Caco-2 (cell line): ENCODE measurements at regions not wholly inside any gene's neighbourhood (a gene's known extent, or its start where the extent isn't known, plus 50 kb on each side); places are given as distances from the start of the nearest gene placed in this dataset.

Source experiments
- BruUV-seq: library from RNA; stranded (reverse); fragments of 400-500 nt; replicated peaks from 2 replicates; lab custom pipeline; 2021; lab: Mats Ljungman, UMichigan
- CTCF ChIA-PET: fragments of 300-600 bp; sonication (Branson Sonifier 250); formaldehyde crosslinking; loops from one replicate; lab custom pipeline; 2022; ENCODE audit warnings: antibody characterized with exemption; lab: Charles Lee
- POLR2A ChIA-PET: fragments of 300-600 bp; sonication (Branson Sonifier 250); formaldehyde crosslinking; loops from one replicate; lab custom pipeline; 2022; ENCODE audit warnings: antibody characterized with exemption; lab: Charles Lee
- DNase-seq, 2 experiments: peaks; one replicate each; pipeline versions ENCODE4 v3.0.0 to v3.0.0-alpha.2; 2020 to 2022
- H3K27me3 ChIP-seq: replicated peaks from 2 replicates; pipeline ENCODE4 v1.6.0; 2011; ENCODE audit warnings: low read length; ENCODE audit not compliant: control insufficient read depth, insufficient read depth
- H3K36me3 ChIP-seq: 2 replicates; pipeline ENCODE4 v1.5.1; 2011; ENCODE audit warnings: low read length; ENCODE audit not compliant: control insufficient read depth, insufficient read depth
- H3K4me1 ChIP-seq: fragments of 250-450 bp; sonication (Bioruptor Pico); 2 replicates; pipeline ENCODE4 v1.5.1; 2020; ENCODE audit warnings: mild to moderate bottlenecking
- H3K4me3 ChIP-seq: 2 replicates; pipeline ENCODE4 v1.5.1; 2011; ENCODE audit warnings: low read depth, mild to moderate bottlenecking, control low read depth, low read length
- H3K9me3 ChIP-seq: fragments of 250-450 bp; sonication (Bioruptor Pico); 2 replicates; pipeline ENCODE4 v1.5.1; 2020; ENCODE audit warnings: mild to moderate bottlenecking, moderate library complexity
- H3K27ac Mint-ChIP-seq: one replicate; pipeline ENCODE4 v1.8.0; 2022; ENCODE audit warnings: mixed read lengths; ENCODE audit not compliant: unreplicated experiment
- H3K27me3 Mint-ChIP-seq: one replicate; pipeline ENCODE4 v1.8.0; 2022; ENCODE audit warnings: mixed read lengths; ENCODE audit not compliant: insufficient read depth, unreplicated experiment
- H3K36me3 Mint-ChIP-seq: one replicate; pipeline ENCODE4 v1.8.0; 2022; ENCODE audit warnings: mild to moderate bottlenecking, mixed read lengths; ENCODE audit not compliant: insufficient read depth, unreplicated experiment
- H3K4me1 Mint-ChIP-seq: one replicate; pipeline ENCODE4 v1.8.0; 2022; ENCODE audit warnings: low read depth, mixed read lengths; ENCODE audit not compliant: unreplicated experiment
- H3K4me3 Mint-ChIP-seq: one replicate; pipeline ENCODE4 v1.8.0; 2022; ENCODE audit warnings: mild to moderate bottlenecking, moderate library complexity, mixed read lengths; ENCODE audit not compliant: unreplicated experiment
- H3K9me3 Mint-ChIP-seq: one replicate; pipeline ENCODE4 v1.8.0; 2022; ENCODE audit warnings: mixed read lengths; ENCODE audit not compliant: unreplicated experiment
- intact Hi-C: fragments of 100-400 bp; cut with micrococcal nuclease; formaldehyde crosslinking; loops from one replicate; pipeline ENCODE4 v1.10.0; 2022; ENCODE audit not compliant: unreplicated experiment
- TF ChIP-seq, protein P1 (sequence below), 2 experiments: fragments of 200-600 bp in 1 of 2; IDR thresholded peaks; 1 replicate in 1 of 2; 2 replicates in 1 of 2; pipeline versions ENCODE4 v1.5.1 to v1.8.0; 2011 to 2022; ENCODE audit warnings: antibody characterized with exemption in 1 of 2, control low read depth in 1 of 2, inconsistent platforms in 1 of 2, low read depth in 1 of 2, low read length in 1 of 2, mild to moderate bottlenecking in 1 of 2, moderate library complexity in 1 of 2; ENCODE audit not compliant: insufficient read depth in 1 of 2, severe bottlenecking in 1 of 2, unreplicated experiment in 1 of 2

DNA sequence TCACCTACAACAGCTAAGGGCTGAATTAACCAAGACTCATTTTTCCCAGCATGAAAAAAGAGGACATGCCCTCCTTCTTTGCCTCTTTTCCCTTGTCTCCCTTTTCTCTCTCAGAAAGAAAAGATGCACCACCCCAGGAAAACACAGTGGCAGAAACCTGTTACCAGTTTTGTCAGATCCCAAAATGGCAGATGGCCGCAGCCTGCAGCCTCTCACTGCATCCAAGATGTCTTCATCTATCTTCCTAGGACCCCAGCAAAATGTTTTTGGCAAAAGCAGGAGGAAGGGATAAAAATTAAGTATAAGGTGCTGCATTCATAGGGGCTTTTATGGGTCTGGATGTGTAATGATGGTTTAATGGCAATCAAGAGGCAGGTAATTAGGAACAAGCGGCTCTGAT is 266.6 kb upstream of the NPVF start:
- CTCF ChIA-PET, result no interaction called here

DNA sequence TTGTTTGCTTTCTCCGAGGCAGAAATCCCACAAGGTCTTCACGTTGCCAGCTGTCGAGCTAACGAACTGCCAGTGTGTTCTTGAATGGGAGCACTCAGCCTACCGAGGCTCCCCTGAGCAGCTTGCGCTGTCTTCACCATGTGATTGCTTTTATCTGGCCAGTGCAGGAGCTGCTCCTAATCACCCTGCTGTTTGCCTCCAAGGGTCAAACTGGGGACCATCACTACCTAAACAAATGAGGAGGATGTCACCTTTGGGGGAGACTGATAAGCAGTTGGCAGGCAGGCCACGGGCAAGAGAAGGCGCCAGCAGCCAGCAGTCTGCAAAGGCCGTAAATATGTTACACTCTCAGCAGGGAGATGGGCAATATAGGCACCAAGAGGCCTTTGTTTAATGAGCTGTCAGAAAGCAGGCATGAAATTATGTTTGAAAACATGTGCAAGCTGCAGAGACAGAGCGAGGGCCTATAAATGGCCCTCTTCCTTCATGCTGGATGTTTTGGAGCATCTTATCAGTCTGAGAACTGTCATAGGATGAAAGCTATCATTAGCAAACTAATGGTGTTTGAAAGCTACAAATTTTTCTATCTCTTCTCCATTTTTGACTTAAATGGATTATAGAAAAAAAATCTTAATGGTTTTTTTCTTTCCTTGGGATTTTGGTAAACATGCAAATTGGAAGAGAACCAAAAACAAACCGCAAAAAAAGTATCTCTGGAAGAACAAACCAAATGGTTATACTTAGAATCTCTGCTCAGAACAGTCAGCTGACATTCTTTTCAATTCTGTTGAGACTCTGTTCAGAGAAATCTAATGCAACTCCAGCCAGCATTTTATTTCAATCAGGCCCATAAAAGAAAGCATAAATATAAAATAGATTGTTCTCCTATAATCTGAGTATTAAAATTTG is 267.3 kb upstream of the NPVF start:
- no peak for DNase-seq
- Histone ChIP-seq H3K4me3 (no peak overlapping the region), H3K4me1 (no peaks in the 10 kb centered on the region), H3K9me3 (no peaks in the 10 kb centered on the region), H3K36me3 (no peaks in the 10 kb centered on the region), H3K27me3 (no peaks in the 10 kb centered on the region; the same call in 1 of the 2 replicates)
- intact Hi-C loops, result no loop called here
- Mint-ChIP-seq H3K4me1 (peaks cover under 1% of the 10 kb centered on the region), H3K27ac (no peak overlapping the region), H3K9me3 (no peaks in the 10 kb centered on the region), H3K4me3 (no peak overlapping the region), H3K27me3 (peaks cover 6% of the 10 kb centered on the region), H3K36me3 (no peaks in the 10 kb centered on the region)
- ChIA-PET POLR2A (no interaction called here), CTCF (no interaction called here)
- no TSS peak for BruUV-seq
- TF ChIP-seq, protein P1, sequence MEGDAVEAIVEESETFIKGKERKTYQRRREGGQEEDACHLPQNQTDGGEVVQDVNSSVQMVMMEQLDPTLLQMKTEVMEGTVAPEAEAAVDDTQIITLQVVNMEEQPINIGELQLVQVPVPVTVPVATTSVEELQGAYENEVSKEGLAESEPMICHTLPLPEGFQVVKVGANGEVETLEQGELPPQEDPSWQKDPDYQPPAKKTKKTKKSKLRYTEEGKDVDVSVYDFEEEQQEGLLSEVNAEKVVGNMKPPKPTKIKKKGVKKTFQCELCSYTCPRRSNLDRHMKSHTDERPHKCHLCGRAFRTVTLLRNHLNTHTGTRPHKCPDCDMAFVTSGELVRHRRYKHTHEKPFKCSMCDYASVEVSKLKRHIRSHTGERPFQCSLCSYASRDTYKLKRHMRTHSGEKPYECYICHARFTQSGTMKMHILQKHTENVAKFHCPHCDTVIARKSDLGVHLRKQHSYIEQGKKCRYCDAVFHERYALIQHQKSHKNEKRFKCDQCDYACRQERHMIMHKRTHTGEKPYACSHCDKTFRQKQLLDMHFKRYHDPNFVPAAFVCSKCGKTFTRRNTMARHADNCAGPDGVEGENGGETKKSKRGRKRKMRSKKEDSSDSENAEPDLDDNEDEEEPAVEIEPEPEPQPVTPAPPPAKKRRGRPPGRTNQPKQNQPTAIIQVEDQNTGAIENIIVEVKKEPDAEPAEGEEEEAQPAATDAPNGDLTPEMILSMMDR (IDR thresholded peaks at IDR 0.05; ENCODE audit: insufficient read depth in 1 of 2, low read depth in 1 of 2, low read length in 1 of 2, severe bottlenecking in 1 of 2, unreplicated experiment in 1 of 2), result no peak

More for the DNA sequence above, 266.6 kb upstream of the NPVF start:
- no peaks in the 10 kb centered on the region for H3K9me3 ChIP-seq
- H3K4me1 ChIP-seq, result no peaks in the 10 kb centered on the region
- Mint-ChIP-seq H3K9me3 (no peaks in the 10 kb centered on the region), H3K4me1 (peaks cover 6% of the 10 kb centered on the region), H3K27me3 (peaks cover 6% of the 10 kb centered on the region), H3K4me3 (no peak overlapping the region), H3K27ac (no peak overlapping the region), H3K36me3 (no peaks in the 10 kb centered on the region)
- no peak for DNase-seq
- no peak overlapping the region for H3K4me3 ChIP-seq
- POLR2A ChIA-PET, result no interaction called here
- TF ChIP-seq, protein P1 (IDR thresholded peaks at IDR 0.05; ENCODE audit: insufficient read depth in 1 of 2, low read depth in 1 of 2, low read length in 1 of 2, severe bottlenecking in 1 of 2, unreplicated experiment in 1 of 2), result no peak
- BruUV-seq, result no TSS peak
- H3K27me3 ChIP-seq, result no peaks in the 10 kb centered on the region; the same call in 1 of the 2 replicates
- no peaks in the 10 kb centered on the region for H3K36me3 ChIP-seq
- intact Hi-C loops, result no loop called here

DNA sequence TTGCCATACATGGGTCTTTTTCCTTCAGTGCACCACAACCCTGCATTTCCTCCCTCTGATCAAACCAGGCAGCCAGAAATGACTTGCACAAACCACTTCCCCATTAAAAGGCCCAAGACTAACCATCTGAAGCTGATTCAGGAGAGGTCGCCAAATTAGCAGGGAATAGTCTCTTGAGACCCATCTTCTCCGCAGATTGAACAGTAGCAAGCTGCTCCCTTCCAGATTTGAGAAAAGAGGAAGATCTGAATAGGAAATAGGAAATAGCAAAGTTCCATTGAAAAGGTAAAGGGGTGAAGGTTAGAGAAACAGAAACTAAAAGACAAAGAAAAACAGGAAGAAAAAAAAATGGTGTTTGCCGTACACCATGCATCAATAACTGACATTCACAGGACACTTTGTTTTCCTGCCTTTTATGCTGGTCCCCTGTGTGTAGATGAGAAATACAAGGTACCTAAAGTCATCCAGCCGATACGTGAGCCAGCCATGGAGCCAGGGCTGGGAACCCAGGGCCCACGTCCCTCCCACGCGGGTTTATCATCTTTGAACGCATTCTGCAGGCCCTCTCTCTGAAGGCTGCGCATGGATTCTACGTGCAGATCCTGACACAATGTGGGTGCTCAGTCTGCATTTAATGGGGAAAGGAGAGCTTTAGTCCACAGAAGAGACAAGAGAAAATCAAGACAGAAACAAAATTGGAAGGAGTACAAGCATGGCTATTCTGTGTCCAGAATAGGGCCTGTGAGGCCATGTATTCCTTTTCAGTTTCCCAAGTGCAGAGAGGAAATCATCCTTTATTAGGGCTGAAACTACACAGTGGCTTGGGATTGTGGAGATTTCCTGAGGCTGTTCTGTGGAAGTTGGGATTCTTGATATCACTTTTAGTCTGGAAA is 268.4 kb upstream of the NPVF start:
- ChIA-PET CTCF (no interaction called here), POLR2A (no interaction called here)
- H3K4me1 Mint-ChIP-seq, result no peaks in the 10 kb centered on the region
- DNase-seq, result no peak
- peaks cover 8% of the 10 kb centered on the region for H3K27me3 Mint-ChIP-seq
- Histone ChIP-seq H3K4me3 (no peak overlapping the region), H3K36me3 (no peaks in the 10 kb centered on the region), H3K27me3 (no peaks in the 10 kb centered on the region; the same call in 1 of the 2 replicates), H3K4me1 (no peaks in the 10 kb centered on the region), H3K9me3 (no peaks in the 10 kb centered on the region)
- no peaks in the 10 kb centered on the region for H3K36me3 Mint-ChIP-seq
- no peaks in the 10 kb centered on the region for H3K9me3 Mint-ChIP-seq
- H3K27ac Mint-ChIP-seq, result no peak overlapping the region
- TF ChIP-seq, protein P1 (IDR thresholded peaks at IDR 0.05; ENCODE audit: insufficient read depth in 1 of 2, low read depth in 1 of 2, low read length in 1 of 2, severe bottlenecking in 1 of 2, unreplicated experiment in 1 of 2), result no peak
- intact Hi-C loops, result no loop called here
- BruUV-seq, result no TSS peak
- H3K4me3 Mint-ChIP-seq, result no peak overlapping the region
